ENCODE measurements at regions not wholly inside any gene's neighbourhood (a gene's known extent, or its start where the extent isn't known, plus 50 kb on each side); places are given as distances from the start of the nearest gene placed in this dataset.

DNA sequence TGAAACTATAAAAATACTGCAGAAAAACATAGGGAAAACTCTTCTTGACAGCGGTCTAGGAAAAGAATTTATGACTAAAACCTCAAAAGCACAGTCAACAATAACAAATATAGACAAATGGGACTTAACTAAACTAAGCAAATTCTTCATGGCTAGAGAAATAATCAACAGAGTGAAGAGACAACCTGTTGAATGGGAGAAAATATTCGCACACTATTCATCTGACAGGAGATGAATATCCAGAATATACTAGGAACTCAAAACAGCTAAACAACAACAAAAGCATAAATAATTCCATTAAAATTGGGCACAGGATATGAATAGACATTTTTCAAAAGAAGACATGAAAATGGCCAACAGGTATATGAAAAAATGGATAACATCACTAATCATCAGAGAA, 303.6 kb upstream of the PRR20A start:
- no peak for DNase-seq

DNA sequence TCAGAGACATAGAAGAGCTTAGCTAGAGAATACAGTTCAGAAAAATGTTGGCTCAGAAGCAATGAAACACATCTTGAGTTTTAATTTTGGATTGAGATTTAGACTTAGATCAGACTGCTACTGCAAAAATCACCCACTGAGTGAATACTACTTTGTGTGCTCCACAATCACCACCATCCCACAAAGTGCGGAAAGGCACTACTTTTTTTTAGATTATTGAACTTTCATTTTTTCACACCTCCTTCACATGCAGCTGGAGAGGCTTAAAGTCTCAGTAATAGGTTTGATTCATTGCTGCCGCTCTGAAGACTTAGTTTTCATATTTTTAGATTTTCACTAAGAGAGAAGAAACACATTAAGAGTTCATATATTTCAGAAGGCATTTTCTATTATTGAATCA, 289.9 kb upstream of the PRR20A start:
- DNase-seq = no peak

DNA sequence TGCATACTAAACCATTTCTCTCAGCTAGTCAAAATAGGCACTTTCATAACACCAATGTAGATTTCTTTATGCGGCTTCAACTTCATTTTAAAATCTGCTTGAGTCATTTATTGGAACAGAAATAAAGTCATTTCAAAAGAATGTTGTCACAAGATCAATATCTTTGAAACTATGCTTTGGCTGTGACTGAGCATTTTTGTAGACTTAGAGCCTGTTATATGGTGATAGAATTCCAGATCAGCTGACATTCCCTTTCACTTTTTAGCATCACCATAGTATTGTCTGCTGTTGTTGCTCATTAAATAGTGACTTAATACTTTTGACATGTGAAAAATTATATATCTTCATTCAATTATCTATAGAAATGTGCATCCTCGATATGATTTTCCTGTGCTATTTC, 279.2 kb upstream of the PRR20A start:
- no peak for DNase-seq

DNA sequence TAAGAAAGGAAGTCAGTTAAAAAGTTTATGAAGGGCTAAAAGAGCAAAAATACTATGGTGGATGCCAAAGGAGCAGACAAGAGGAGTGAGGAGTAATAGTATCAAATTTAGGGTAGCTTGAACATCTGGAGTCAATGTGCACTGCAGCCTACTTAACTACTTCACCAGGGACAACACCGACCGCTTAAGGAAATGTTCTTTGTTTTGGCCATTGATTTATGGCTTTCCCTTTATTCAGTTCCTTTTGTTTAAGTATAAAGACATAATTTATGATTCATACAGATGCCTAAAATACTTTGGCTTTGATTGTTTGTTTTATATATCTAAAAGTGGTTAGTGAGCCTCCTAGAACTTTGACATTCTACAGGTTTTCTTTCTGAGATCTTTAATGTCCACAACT, 276.3 kb upstream of the PRR20A start:
- no peak for DNase-seq

DNA sequence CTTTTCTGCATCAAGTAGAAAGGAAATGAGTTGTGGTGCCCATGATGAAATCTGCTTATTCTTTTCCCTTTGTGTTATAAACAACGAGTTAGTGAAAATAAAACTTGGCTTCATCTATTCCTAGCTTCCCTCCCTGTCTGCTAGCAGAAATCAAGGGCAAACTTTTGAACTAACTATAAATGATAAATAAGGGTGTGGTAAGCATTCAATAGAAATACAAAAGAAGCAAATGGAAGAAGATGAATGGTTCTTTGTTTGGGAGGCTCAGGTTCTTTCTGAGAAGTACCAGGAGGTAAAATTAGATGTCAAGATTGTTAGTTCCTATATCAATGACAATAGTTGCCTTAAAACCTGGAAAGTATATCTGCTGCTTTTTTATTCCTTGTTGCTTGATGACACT, 275.3 kb upstream of the PRR20A start:
- DNase-seq = no peak

DNA sequence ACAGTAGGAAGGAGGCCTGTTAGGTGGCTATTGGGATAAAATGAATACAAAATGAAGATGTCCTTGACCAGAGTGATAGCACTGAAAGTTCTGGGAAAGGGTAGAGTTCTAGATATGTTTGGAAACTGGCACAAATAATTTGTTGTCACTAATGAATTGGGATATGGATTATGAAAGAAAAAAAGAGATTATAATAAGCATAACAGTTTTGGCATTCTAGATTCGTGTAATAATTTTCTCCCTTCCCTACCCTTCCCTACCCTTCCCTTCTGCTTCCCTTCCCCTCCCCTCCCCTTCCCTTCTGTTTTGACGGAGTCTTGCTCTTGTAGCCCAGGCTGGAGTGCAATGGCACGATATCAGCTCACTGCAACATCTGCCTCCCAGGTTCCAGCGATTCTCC, 271.0 kb upstream of the PRR20A start:
- no peak for DNase-seq

DNA sequence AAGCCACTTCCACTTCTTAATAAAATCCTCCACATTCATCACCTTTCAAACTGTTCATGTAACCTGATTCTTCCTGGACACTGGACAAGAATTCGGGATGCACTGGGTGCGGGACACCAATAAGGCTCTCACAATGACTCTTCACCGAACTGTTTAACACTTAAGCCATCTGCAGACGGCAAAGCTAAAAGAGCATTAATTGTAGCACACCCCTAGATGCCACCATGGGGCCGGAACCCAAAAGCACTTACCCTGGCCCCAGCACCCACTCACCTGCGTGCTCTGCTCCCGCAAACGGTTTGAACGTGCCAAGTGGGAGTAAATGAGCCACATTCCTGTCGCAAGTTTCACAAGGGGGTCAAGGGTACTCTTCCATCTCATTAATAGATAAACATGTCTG, 254.3 kb upstream of the PRR20A start:
- DNase-seq = no peak

DNA sequence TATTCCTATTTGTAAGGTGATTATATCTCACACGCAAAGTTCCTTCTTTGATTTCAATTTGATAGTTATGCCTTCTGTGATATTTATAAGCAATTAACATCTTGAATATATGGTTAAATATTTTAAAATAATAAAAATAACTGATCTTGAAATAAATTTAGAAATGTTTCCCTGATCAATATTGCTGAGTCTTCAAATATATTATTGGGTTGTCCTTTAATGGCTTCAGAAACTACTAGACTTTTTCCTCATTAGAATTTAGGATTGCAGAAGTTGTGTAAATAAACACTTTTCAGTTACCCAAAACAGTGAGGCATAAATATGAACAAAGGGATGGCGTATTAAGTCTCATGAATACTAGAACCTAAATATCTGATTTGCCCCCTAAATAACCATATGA, 252.3 kb upstream of the PRR20A start:
- DNase-seq = no peak

DNA sequence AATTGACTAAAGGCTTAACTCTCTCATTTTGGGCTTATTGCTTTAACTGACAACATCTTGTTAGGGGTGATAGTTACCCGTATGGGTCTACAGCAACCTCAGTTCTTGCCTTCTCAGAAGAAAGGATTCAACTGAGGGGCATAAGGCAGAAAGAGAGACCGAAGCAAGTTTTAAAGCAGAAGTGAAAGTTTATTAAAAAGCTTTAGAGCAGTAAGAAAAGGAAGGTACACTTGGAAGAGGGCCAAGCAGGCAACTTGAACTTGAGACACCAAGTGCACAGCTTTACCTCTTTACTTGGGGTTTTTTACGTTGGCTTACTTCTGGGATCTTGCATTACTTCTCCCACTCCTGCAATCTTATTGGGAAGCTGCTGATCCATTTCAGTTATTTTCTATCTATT, 246.9 kb upstream of the PRR20A start:
- DNase-seq = no peak

DNA sequence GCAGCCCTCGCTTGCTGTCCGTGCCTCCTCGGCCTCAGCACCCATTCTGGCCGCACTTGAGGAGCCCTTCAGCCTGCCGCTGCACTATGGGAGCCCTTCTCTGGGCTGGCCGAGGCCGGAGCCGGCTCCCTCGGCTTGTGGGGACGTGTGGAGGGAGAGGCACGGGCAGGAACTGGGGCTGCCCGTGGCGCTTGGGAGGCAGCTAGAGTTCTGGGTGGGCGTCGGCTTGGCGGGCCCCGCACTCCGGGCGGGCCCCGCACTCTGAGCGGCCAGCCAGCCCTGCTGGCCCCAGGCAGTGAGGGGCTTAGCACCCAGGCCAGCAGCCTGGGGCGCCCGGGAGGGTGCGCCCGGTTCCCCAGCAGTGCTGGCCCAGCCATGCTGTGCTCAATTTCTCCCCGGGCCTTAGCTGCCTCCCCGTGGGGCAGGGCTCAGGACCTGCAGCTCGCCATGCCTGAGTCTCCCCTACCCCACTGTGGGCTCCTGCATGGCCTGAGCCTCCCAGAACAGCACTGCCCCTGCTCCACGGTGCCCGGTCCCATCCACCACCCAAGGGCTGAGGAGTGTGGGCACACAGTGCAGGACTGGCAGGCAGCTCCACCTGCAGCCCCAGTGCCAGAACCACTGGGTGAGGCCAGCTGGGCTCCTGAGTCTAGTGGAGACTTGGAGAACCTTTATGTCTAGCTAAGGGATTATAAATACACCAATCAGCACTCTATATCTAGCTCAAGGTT, 240.0 kb upstream of the PRR20A start:
- no peak for DNase-seq

DNA sequence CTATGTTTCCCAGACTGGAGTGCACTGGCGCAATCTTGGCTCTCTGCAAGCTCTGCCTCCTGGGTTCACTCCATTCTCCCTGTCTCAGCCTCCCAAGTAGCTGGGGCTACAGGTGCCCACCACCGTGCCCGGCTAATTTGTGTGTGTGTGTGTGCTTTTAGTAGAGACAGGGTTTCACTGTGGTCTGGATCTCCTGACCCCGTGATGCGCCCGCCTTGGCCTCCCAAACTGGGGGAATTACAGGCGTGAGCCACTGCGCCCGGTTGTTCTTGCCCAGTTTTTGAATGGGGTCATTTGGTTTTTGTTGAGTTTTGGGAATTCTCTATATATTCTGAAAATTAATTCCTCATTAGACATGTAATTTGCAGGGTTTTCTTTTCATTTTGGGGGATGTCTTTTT, 238.4 kb upstream of the PRR20A start:
- no peak for DNase-seq

DNA sequence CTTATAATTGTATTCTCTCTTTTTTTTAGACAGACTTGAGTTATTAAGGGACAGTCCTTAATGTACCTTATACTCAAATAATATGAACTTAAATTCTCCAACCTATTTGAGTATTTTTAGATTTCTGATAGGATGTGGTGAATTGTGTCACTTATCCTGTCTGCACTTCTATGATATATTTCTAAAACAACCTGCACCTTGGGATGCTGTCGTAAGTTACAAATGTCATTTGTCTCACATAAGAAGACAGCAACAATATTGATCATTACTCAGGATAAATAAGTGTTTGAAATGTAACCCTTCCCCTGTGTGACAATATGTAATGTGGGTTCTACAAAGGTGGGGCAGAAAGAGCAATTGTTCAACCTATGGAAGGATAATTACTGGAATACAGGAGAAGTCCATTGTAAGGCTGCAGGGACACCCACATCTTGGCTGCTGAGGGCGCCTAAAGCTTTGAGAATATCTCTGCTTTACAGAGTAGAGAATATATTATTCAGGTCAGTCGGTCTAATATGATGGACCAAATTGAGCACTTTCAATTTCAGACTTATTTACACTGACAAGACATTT, 236.9 kb upstream of the PRR20A start:
- DNase-seq = no peak

DNA sequence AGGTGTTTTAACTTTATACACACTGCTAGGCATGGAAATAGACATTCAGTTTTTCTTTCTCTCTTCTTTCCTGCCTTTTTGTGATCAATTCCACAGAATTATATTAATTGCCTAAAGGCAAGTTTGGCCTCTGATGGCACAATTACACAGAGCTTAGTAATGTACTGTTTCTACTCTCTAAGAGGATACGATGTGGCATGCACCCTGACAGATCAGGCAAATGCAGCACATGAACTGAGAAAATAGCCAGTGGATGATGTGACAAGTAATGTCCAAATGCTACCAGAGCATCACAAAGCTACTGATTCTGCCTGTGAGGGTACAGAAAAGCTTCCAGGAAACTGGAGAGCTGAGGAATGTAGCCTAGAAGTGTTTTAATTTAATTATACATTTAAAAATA, 233.8 kb upstream of the PRR20A start:
- no peak for DNase-seq

DNA sequence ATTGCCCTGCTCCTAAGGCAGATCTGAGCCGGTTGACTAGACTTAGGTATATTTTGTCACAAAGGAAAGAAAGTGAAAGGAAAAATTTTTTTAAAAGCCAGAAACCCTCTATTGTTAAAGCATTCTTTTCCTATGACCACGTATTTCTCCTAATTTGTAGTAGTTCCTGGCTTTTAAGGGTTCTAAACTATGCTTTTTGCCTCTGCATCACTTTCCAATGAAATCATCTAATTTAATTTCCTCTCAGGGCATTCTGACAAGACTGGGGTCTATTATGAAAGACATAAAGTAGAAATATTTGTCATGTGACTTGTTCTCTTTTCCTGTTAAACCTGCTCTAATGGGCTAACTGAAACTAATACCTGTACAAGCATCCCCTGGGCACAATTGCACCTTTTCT, 233.0 kb upstream of the PRR20A start:
- no peak for DNase-seq

DNA sequence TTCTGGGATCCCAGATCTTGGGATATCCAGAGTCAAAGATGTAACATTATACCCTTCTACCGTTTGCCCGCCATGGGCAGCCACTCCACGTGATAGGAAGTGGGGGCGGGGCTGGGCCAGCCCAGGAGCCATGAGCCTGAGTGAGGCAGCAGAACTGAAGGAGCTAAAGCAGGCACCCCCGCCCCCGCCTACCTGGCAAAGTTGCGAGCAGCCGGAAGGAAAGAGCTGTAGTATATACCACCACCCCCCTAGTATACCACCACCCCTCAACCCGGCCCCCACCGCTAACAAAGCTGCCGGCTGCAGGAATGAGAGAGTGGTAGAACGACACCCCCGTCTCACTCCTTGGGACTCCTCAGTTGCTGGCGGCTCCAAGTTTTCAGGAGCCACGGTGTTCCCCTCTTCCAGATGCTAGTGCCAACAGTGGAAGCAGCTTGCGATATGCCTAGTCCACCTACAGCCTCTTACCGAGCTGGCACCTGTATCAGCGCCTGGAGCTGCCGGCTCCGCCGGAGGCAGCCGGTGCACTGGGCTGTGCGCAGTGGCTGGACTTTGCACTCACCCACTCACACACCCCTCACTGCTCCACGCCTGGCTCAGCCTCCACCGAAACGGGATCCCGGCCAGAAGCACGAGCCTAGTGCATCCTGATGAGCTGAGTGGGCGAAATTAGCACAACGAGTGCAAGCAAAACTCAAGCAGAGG, 230.7 kb upstream of the PRR20A start:
- no peak for DNase-seq

DNA sequence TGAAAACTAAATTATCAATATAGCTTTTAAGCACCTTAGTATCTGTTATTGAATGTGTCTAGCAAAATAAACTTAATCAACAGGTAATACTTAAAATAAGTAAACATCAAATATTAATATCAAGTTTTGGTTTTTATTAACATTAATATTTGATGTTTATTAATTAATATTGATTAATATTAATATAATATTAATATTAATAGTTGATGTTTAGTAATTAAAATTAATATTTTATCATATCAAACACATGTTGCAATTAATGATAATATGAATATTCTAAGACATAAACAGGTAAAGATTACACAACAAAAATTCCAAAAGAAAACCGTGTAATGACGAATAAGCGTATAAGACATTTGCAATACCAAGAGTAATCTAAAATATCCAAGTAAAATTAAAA, 222.8 kb upstream of the PRR20A start:
- DNase-seq = no peak

DNA sequence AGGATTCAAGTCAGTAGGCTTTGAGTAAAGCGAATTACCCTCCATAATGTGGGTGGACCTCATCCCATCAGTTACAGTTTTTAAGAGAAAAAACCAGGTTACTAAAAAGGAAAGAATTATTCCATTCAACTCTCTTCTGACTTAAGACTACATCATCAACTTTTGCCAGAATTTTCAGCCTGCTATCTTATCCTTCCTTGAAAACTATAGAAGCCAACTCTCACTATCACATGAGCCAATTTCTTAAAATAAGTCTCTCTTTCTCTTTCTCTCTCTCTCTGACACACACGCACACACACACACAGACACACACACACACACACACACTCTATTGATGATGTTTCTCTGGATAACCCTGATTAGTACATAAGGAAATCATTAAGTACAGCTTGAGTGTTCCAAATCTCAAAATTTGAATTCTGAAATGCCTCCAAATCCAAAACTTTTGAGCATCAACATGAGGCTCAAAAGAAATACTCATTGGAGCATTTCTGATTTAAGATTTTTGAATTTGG, 217.0 kb upstream of the PRR20A start:
- no peak for DNase-seq

DNA sequence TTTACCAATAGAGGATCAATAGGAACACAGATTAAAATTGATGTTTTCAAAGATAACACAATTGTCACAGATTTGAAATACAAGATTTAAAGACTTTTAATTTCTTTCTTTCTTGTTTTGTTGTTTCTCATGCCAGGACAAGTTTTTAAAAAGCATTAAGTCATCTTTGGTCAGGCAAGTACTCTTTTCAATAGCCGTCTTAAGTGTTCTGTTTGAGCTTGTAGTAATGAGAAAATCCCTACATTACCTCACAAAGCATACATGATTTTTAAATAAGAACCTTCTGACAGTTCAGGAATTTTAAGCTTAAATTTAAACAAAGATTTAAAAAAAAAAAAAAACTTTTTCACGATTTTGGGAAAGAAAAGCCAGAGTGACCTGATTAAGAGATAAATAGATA, 216.3 kb upstream of the PRR20A start:
- DNase-seq = no peak

DNA sequence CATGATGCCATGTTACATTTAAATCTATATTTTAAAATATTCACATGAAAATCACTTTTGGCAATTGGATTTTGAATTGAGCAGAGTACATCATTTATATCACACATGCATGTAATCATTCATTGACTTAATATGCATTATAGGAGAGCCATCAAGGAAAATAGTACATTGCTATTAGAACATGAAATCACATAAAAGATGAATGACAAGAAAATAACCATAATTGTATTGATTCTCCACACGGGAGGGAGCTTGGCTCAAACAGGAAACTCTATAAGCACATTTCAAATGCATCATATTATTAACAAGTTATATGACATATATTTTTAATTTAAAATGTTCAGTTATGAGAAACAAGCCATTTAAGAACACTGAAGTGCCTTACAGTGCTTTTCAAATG, 208.6 kb upstream of the PRR20A start:
- no peak for DNase-seq

DNA sequence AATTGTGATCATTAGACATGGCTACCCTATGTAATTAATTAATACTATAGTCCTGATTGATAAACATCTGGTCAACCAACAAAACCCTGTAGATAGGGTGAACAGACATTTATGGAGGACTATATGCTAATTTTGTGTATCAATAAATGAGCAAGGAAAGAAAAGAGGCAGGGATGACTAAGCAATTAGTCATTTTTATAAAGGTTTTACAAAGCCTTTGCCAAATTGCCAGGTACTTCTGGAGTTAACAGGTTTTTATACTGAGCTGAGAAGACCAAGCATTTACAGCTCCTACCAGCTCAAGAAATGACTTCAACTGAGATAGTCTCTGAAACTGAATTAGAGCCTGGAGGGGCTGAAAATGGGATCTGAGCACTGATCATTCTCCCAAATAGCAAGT, 186.8 kb upstream of the PRR20A start:
- no peak for DNase-seq

DNA sequence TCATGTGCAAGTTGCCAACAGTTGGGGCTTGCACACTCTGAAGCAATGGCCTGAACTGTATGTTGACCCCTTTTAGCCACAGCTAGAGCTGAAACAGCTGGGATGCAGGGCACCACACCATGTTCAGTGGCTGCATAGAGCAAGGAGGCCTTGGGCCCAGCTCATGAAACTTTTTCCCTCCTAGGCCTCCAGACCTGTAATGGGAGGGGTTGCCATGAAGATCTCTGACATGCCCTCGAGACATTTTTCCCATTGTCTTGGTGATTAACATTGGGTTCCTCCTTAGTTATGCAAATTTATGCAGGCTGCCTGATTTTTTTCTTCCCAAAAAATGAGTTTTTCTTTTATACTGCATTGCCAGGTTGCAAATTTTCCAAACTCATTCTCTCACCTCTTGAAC, 165.1 kb upstream of the PRR20A start:
- DNase-seq = no peak

DNA sequence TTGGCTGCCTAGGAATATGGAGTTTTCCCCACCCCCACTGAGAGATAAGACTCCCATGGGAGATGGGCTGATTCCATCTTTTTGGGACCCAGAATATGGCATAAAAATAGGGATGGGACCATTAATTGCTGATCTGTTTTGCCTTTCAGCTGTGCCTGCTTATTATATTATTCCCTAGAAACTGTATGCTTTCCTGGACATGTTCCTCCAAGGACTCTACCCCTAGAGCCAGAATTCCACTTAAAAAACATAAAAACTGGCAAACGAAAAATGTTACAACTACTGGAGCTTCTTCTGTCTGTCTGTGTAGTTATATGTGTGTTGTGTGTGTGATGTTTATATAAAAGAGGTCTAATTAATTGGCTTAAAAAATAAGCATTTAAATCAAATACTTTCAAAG, 159.9 kb upstream of the PRR20A start:
- no peak for DNase-seq

DNA sequence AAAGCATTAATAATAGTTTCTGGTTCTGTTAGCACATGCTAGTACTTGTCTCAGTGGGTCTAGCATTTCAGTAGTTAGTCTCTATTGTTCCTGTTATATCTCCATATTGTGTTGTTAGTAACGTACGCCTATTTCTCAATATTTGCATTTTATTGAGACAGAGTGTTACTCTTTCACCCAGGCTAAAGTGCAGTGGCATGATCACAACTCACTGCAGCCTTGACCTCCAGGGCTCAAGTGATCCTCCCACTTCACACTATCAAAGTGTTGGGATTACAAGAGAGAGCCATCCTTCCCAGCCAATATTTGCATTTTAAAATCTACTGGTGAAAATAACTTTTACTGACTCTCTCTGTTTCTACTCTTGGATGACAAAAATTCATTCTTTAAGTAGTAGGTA, 154.6 kb upstream of the PRR20A start:
- no peak for DNase-seq

DNA sequence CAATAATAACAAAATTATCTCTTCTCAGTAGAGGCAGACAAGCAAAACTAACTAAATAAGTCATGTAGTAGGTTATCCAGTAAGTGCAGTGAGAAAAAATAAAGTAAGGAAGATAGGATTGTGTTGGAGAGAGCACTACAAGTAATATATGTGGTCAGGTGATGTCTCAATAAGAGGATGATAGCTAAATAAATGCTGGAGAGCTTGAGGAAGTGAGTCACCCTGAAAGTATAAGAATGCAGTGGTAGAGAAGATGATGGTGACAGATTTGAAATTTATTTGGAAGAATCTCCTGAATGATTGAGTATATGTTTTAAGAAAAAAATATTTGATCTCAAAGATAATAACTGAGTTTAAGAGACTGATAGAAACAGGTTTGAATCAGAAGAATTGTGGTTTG, 152.2 kb upstream of the PRR20A start:
- DNase-seq = no peak

DNA sequence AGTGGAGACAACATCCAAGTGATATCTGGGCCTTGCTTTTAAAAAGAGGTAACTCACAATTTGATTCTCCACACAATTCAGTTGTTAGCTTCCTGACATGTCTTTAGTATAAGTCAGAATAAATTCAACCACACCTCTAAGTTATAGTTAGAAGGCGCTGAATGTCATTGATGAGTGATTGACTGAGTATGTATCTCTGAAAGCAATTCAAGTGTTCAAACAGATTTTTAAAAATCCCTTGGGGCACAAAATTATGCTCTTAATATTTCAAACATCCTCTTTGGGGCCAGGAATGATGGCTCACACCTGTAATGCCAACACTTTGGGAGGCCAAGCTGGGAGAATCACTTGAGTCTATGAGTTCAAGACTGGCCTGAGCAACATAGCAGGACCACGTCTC, 137.0 kb upstream of the PRR20A start:
- DNase-seq = no peak
